ENCODE measurements at regions not wholly inside any gene's neighbourhood (a gene's known extent, or its start where the extent isn't known, plus 50 kb on each side); places are given as distances from the start of the nearest gene placed in this dataset.

- TF ChIP-seq CTCF (IDR thresholded peaks at IDR 0.05; ENCODE audit: poor library complexity, severe bottlenecking): no peak
- ATAC-seq (ENCODE audit: low read depth) (no peak), DNase-seq (ENCODE audit: low spot score) (no peak)
- Histone ChIP-seq H3K4me3 (ENCODE audit: severe bottlenecking) (no peak overlapping the region), H3K36me3 (ENCODE audit: low read depth) (no peaks in the 10 kb centered on the region), H3K9me3 (ENCODE audit: severe bottlenecking) (no peaks in the 10 kb centered on the region), H3K27ac (ENCODE audit: poor library complexity, severe bottlenecking) (no peak overlapping the region), H3K27me3 (ENCODE audit: insufficient read depth, poor library complexity, severe bottlenecking) (no peaks in the 10 kb centered on the region), H3K4me1 (ENCODE audit: insufficient read depth, poor library complexity, severe bottlenecking) (no peaks in the 10 kb centered on the region)
These were observed 535.0 kb upstream of the KLF4 start for GRCh38 chr9:108024604-108025003.

- ATAC-seq (ENCODE audit: low read depth) (no peak), DNase-seq (ENCODE audit: low spot score) (no peak)
- no peak overlapping the region for H3K4me3 ChIP-seq (ENCODE audit: severe bottlenecking)
- no peaks in the 10 kb centered on the region for H3K36me3 ChIP-seq (ENCODE audit: low read depth)
- no peaks in the 10 kb centered on the region for H3K27me3 ChIP-seq (ENCODE audit: insufficient read depth, poor library complexity, severe bottlenecking)
- TF ChIP-seq CTCF (IDR thresholded peaks at IDR 0.05; ENCODE audit: poor library complexity, severe bottlenecking): no peak
- no peaks in the 10 kb centered on the region for H3K9me3 ChIP-seq (ENCODE audit: severe bottlenecking)
- H3K27ac ChIP-seq (ENCODE audit: poor library complexity, severe bottlenecking): no peak overlapping the region
- H3K4me1 ChIP-seq (ENCODE audit: insufficient read depth, poor library complexity, severe bottlenecking): no peaks in the 10 kb centered on the region
These were observed 532.8 kb upstream of the KLF4 start for GRCh38 chr9:108022246-108022935.

GRCh38 chr9:108021096-108021710 lies 531.6 kb upstream of the KLF4 start:
- no peak overlapping the region for H3K27ac ChIP-seq (ENCODE audit: poor library complexity, severe bottlenecking)
- TF ChIP-seq CTCF (IDR thresholded peaks at IDR 0.05; ENCODE audit: poor library complexity, severe bottlenecking): no peak
- no peak overlapping the region for H3K4me3 ChIP-seq (ENCODE audit: severe bottlenecking)
- H3K4me1 ChIP-seq (ENCODE audit: insufficient read depth, poor library complexity, severe bottlenecking): no peaks in the 10 kb centered on the region
- H3K27me3 ChIP-seq (ENCODE audit: insufficient read depth, poor library complexity, severe bottlenecking): no peaks in the 10 kb centered on the region
- H3K36me3 ChIP-seq (ENCODE audit: low read depth): no peaks in the 10 kb centered on the region
- DNase-seq (ENCODE audit: low spot score): no peak
- no peak for ATAC-seq (ENCODE audit: low read depth)
- H3K9me3 ChIP-seq (ENCODE audit: severe bottlenecking): no peaks in the 10 kb centered on the region

- no peaks in the 10 kb centered on the region for H3K9me3 ChIP-seq (ENCODE audit: severe bottlenecking)
- H3K27me3 ChIP-seq (ENCODE audit: insufficient read depth, poor library complexity, severe bottlenecking): no peaks in the 10 kb centered on the region
- ATAC-seq (ENCODE audit: low read depth) (no peak), DNase-seq (ENCODE audit: low spot score) (no peak)
- no peak overlapping the region for H3K27ac ChIP-seq (ENCODE audit: poor library complexity, severe bottlenecking)
- TF ChIP-seq CTCF (IDR thresholded peaks at IDR 0.05; ENCODE audit: poor library complexity, severe bottlenecking): no peak
- no peak overlapping the region for H3K4me3 ChIP-seq (ENCODE audit: severe bottlenecking)
- no peaks in the 10 kb centered on the region for H3K36me3 ChIP-seq (ENCODE audit: low read depth)
- H3K4me1 ChIP-seq (ENCODE audit: insufficient read depth, poor library complexity, severe bottlenecking): no peaks in the 10 kb centered on the region
These were observed 530.3 kb upstream of the KLF4 start for GRCh38 chr9:108019821-108020220.

GRCh38 chr9:108017671-108018070 lies 528.1 kb upstream of the KLF4 start:
- ATAC-seq (ENCODE audit: low read depth): no peak

More at GRCh38 chr9:108017671-108018070, 528.1 kb upstream of the KLF4 start:
- Histone ChIP-seq H3K36me3 (ENCODE audit: low read depth) (no peaks in the 10 kb centered on the region), H3K9me3 (ENCODE audit: severe bottlenecking) (no peaks in the 10 kb centered on the region), H3K4me1 (ENCODE audit: insufficient read depth, poor library complexity, severe bottlenecking) (no peaks in the 10 kb centered on the region), H3K4me3 (ENCODE audit: severe bottlenecking) (no peak overlapping the region), H3K27ac (ENCODE audit: poor library complexity, severe bottlenecking) (no peak overlapping the region), H3K27me3 (ENCODE audit: insufficient read depth, poor library complexity, severe bottlenecking) (no peaks in the 10 kb centered on the region)
- no peak for TF ChIP-seq CTCF (IDR thresholded peaks at IDR 0.05; ENCODE audit: poor library complexity, severe bottlenecking)
- no peak for DNase-seq (ENCODE audit: low spot score)

Data from RWPE2 (cell line).